A549 (cell line): ENCODE measurements at regions not wholly inside any gene's neighbourhood (a gene's known extent, or its start where the extent isn't known, plus 50 kb on each side); places are given as distances from the start of the nearest gene placed in this dataset.
"Not testable (repeated sequence)": the region's sequence is repeated elsewhere in the genome, so short reads cannot be mapped to it uniquely, and the experiment has no call there.

ENCODE experiments used
- ATAC-seq, 2 experiments: fragments of 200-7000 bp in 1 of 2; fragments of >200 bp in 1 of 2; cut with Nextera tagmentation in 1 of 2; cut with Tn5 transposase in 1 of 2; 3 replicates each; pipeline versions ENCODE4 v1.8.0 to v1.9.1; 2018 to 2020; ENCODE audit warnings: mild to moderate bottlenecking in 1 of 2, moderate library complexity in 1 of 2
- CTCF ChIA-PET: fragments of 300-600 bp; sonication (Branson Sonifier 250); formaldehyde crosslinking; extraction: SDS; loops from one replicate; lab custom pipeline; 2021; ENCODE audit warnings: antibody characterized with exemption, inconsistent platforms; lab: Yijun Ruan, JAX
- POLR2A ChIA-PET: fragments of 350-600 bp; formaldehyde crosslinking; extraction: SDS; loops from one replicate; lab custom pipeline; 2021; ENCODE audit warnings: antibody characterized with exemption, inconsistent platforms; lab: Yijun Ruan, JAX
- DNase-seq, 2 experiments: peaks; one replicate each; pipeline versions ENCODE4 v3.0.0 to v3.0.0-alpha.2; 2011 to 2016; ENCODE audit warnings: low read depth in 1 of 2, low spot score in 1 of 2
- FAIRE-seq: peaks from 2 replicates; lab custom pipeline; 2011; peaks lifted over from hg19 to GRCh38; lab: Jason Lieb, UNC
- H3K27ac ChIP-seq, 2 experiments: fragments of >200 bp; sonication (Bioruptor Twin); formaldehyde crosslinking; 3 replicates each; pipeline ENCODE4 v1.5.1; 2016 to 2017
- H3K4me1 ChIP-seq: fragments of >200 bp; sonication (Bioruptor Twin); formaldehyde crosslinking; 3 replicates; pipeline ENCODE4 v1.6.1; 2016
- H3K4me2 ChIP-seq: fragments of >200 bp; sonication (Bioruptor Twin); formaldehyde crosslinking; 3 replicates; pipeline ENCODE4 v1.6.1; 2016
- H3K4me3 ChIP-seq: fragments of >200 bp; sonication (Bioruptor Twin); formaldehyde crosslinking; 3 replicates; pipeline ENCODE4 v1.5.1; 2016
- H3K9me3 ChIP-seq: fragments of >200 bp; sonication (Bioruptor Twin); formaldehyde crosslinking; 3 replicates; pipeline ENCODE4 v1.6.1; 2016
- BHLHE40 ChIP-seq: IDR thresholded peaks from 2 replicates; pipeline ENCODE4 v1.6.1; 2012; ENCODE audit warnings: low read depth, low read length, inconsistent platforms
- CBX8 ChIP-seq: fragments of 200-600 bp; sonication (generic); IDR thresholded peaks from 2 replicates; pipeline ENCODE4 v1.6.1; 2016
- CHD4 ChIP-seq: fragments of 200-600 bp; sonication (generic); IDR thresholded peaks from 2 replicates; pipeline ENCODE4 v1.6.1; 2016; ENCODE audit warnings: antibody characterized with exemption, mild to moderate bottlenecking, borderline replicate concordance
- EHF ChIP-seq: fragments of 250-450 bp; sonication (Bioruptor Pico); IDR thresholded peaks from 2 replicates; pipeline ENCODE4 v1.5.0; 2020; ENCODE audit warnings: mild to moderate bottlenecking
- EHMT2 ChIP-seq: fragments of 200-600 bp; sonication (generic); IDR thresholded peaks from 2 replicates; pipeline ENCODE4 v1.6.1; 2016; ENCODE audit warnings: antibody characterized with exemption, low read depth, mild to moderate bottlenecking, moderate library complexity
- EP300 ChIP-seq, 2 experiments: fragments of >200 bp; sonication (Bioruptor Twin); formaldehyde crosslinking; IDR thresholded peaks; 2 replicates in 1 of 2; 3 replicates in 1 of 2; pipeline ENCODE4 v1.6.1; 2016 to 2017
- FOSL2 ChIP-seq, 2 experiments: fragments of 450-650 bp in 1 of 2; fragments of >200 bp in 1 of 2; sonication (Bioruptor Twin) in 1 of 2; formaldehyde crosslinking; IDR thresholded peaks; 2 replicates each; pipeline versions ENCODE4 v1.5.0 to v1.6.1; 2016 to 2020; ENCODE audit warnings: mild to moderate bottlenecking in 1 of 2, moderate library complexity in 1 of 2
- GATA3 ChIP-seq: IDR thresholded peaks from 2 replicates; pipeline ENCODE4 v1.6.1; 2012; ENCODE audit warnings: borderline replicate concordance
- KDM1A ChIP-seq: fragments of 200-600 bp; sonication (generic); IDR thresholded peaks from 2 replicates; pipeline ENCODE4 v1.6.1; 2016; ENCODE audit warnings: low read depth, mild to moderate bottlenecking
- MAFK ChIP-seq: fragments of 450-650 bp; IDR thresholded peaks from 2 replicates; pipeline ENCODE4 v1.6.1; 2014; ENCODE audit not compliant: partially characterized antibody
- MAZ ChIP-seq: fragments of 150-350 bp; IDR thresholded peaks from 2 replicates; pipeline ENCODE4 v1.6.1; 2014; ENCODE audit warnings: antibody characterized with exemption, low read depth, low read length, borderline replicate concordance
- POLR2AphosphoS2 ChIP-seq: conservative IDR thresholded peaks from 2 replicates; pipeline ENCODE4 v1.6.1; 2012; ENCODE audit warnings: low read length, improper control_type of control experiment, inconsistent platforms
- RARB ChIP-seq: fragments of 250-450 bp; sonication (Bioruptor Pico); IDR thresholded peaks from 2 replicates; pipeline ENCODE4 v1.8.0; 2021; ENCODE audit warnings: mild to moderate bottlenecking, moderate library complexity
- RCOR1 ChIP-seq: fragments of 150-350 bp; IDR thresholded peaks from 2 replicates; pipeline ENCODE4 v1.6.1; 2014; ENCODE audit warnings: antibody characterized with exemption, low read length, low read depth
- REST ChIP-seq: fragments of 200-600 bp; sonication (generic); IDR thresholded peaks from 2 replicates; pipeline ENCODE4 v1.6.1; 2016; ENCODE audit warnings: antibody characterized with exemption, mild to moderate bottlenecking, moderate library complexity
- SMC3 ChIP-seq: fragments of >200 bp; sonication (Bioruptor Twin); formaldehyde crosslinking; IDR thresholded peaks from 3 replicates; pipeline ENCODE4 v1.6.1; 2018; ENCODE audit warnings: inconsistent platforms
- SREBF2 ChIP-seq: fragments of 450-650 bp; IDR thresholded peaks from 2 replicates; pipeline ENCODE4 v1.6.1; 2014; ENCODE audit warnings: mild to moderate bottlenecking, moderate library complexity
- USF2 ChIP-seq: fragments of 450-650 bp; IDR thresholded peaks from 2 replicates; pipeline ENCODE4 v1.6.1; 2014; ENCODE audit warnings: antibody characterized with exemption
- ZC3H11A ChIP-seq: fragments of 450-650 bp; IDR thresholded peaks from 2 replicates; pipeline ENCODE4 v1.6.1; 2014; ENCODE audit warnings: antibody characterized with exemption, mild to moderate bottlenecking
- ZFP36 ChIP-seq: fragments of 450-650 bp; IDR thresholded peaks from 2 replicates; pipeline ENCODE4 v1.6.1; 2014; ENCODE audit warnings: borderline replicate concordance; ENCODE audit not compliant: partially characterized antibody
- ZNF302 ChIP-seq: fragments of 250-450 bp; sonication (Bioruptor Pico); IDR thresholded peaks from 2 replicates; pipeline ENCODE4 v1.9.0; 2021; ENCODE audit warnings: inconsistent platforms, mild to moderate bottlenecking, moderate library complexity
- WGBS: methylation state at CpG from one replicate; pipeline ENCODE4 v1.1.6; 2017; ENCODE audit errors: missing lambda C conversion rate; 5-methylcytosine and 5-hydroxymethylcytosine counted together

- Histone ChIP-seq H3K4me1 (peaks cover 29% of the 10 kb centered on the region), H3K4me3 (no peak overlapping the region), H3K9me3 (no peaks in the 10 kb centered on the region), H3K27ac (peak overlapping the region in 1 of 2 experiments; percentile 64; a peak in 1 of 6 replicates), H3K4me2 (peak overlapping the region; percentile 28; the same call in 2 of the 3 replicates)
- ChIA-PET POLR2A (no interaction called here), CTCF (interaction anchor here (1.7 to 2.6 kb wide), 2 partner anchors 10 to 14 kb away, joined by 4 to 7 read pairs; no protein-coding TSS in a partner anchor)
- WGBS, result 65% methylated on average over 1 of the region's 1 CpG
- peak in 1 of 2 experiments; percentile 60 for DNase-seq
- FAIRE-seq, result no peak
- TF ChIP-seq FOSL2 (IDR thresholded peaks at IDR 0.05) (0 out of 2 replicates have a peak, but pooled peaks have one; percentile 27), FOSL2 (CRISPR knock-in tag; IDR thresholded peaks at IDR 0.05) (peak; percentile 79), POLR2AphosphoS2 (no peak), SREBF2 (no peak)
- peak; percentile 61 to 78; a peak in 4 of 6 replicates for ATAC-seq
Measured at GRCh38 chr2:54038835-54039234, 68.0 kb upstream of the PSME4 start.

- ATAC-seq, FAIRE-seq: not testable (repeated sequence)
- 69% methylated on average over 3 of the region's 3 CpGs for WGBS
Measured at GRCh38 chr2:54031288-54031687, 60.5 kb upstream of the PSME4 start.

GRCh38 chr2:54030806-54031205 lies 60.0 kb upstream of the PSME4 start:
- no peak overlapping the region for H3K4me3 ChIP-seq
- DNase-seq, result no peak
- ATAC-seq, result no peak
- H3K9me3 ChIP-seq, result no peaks in the 10 kb centered on the region
- TF ChIP-seq ZNF302 (CRISPR knock-in tag), result no peak
- no peak for TF ChIP-seq EP300 (IDR thresholded peaks at IDR 0.05)
- TF ChIP-seq, all 56 proteins: peak for 0
- no peak for FAIRE-seq
- no peaks in the 10 kb centered on the region for H3K4me1 ChIP-seq
- ChIA-PET POLR2A (no interaction called here), CTCF (no interaction called here)
- 96% methylated on average over 2 of the region's 2 CpGs for WGBS
- H3K27ac ChIP-seq, result no peak overlapping the region
- no peak overlapping the region for H3K4me2 ChIP-seq

More at GRCh38 chr2:54031288-54031687, 60.5 kb upstream of the PSME4 start:
- DNase-seq, H3K4me3 ChIP-seq, H3K9me3 ChIP-seq, POLR2A ChIA-PET, H3K27ac ChIP-seq, CTCF ChIA-PET, H3K4me1 ChIP-seq, H3K4me2 ChIP-seq: not testable (repeated sequence)

- H3K4me2 ChIP-seq, result no peak overlapping the region
- FAIRE-seq, result no peak
- DNase-seq, result no peak
- 90% methylated on average over 9 of the region's 9 CpGs for WGBS
- ChIA-PET CTCF (no interaction called here), POLR2A (no interaction called here)
- no peaks in the 10 kb centered on the region for H3K4me1 ChIP-seq
- H3K27ac ChIP-seq, result no peak overlapping the region
- no peaks in the 10 kb centered on the region for H3K9me3 ChIP-seq
- TF ChIP-seq MAZ (no peak), KDM1A (no peak), REST (no peak), CHD4 (no peak), CBX8 (no peak), BHLHE40 (no peak), SMC3 (no peak), RARB (CRISPR knock-in tag) (no peak), GATA3 (no peak), RCOR1 (no peak), USF2 (no peak), EHMT2 (no peak), ZC3H11A (no peak), EHF (no peak), MAFK (no peak), ZFP36 (no peak)
- no peak overlapping the region for H3K4me3 ChIP-seq
- ATAC-seq, result no peak
Measured at GRCh38 chr2:54030396-54030741, 59.6 kb upstream of the PSME4 start.
